A549 (cell line): ENCODE measurements at regions not wholly inside any gene's neighbourhood (a gene's known extent, or its start where the extent isn't known, plus 50 kb on each side); places are given as distances from the start of the nearest gene placed in this dataset.

Source experiments
- ATAC-seq, 2 experiments: fragments of 200-7000 bp in 1 of 2; fragments of >200 bp in 1 of 2; cut with Nextera tagmentation in 1 of 2; cut with Tn5 transposase in 1 of 2; 3 replicates each; pipeline versions ENCODE4 v1.8.0 to v1.9.1; 2018 to 2020; ENCODE audit warnings: mild to moderate bottlenecking in 1 of 2, moderate library complexity in 1 of 2
- CTCF ChIA-PET: fragments of 300-600 bp; sonication (Branson Sonifier 250); formaldehyde crosslinking; extraction: SDS; loops from one replicate; lab custom pipeline; 2021; ENCODE audit warnings: antibody characterized with exemption, inconsistent platforms; lab: Yijun Ruan, JAX
- POLR2A ChIA-PET: fragments of 350-600 bp; formaldehyde crosslinking; extraction: SDS; loops from one replicate; lab custom pipeline; 2021; ENCODE audit warnings: antibody characterized with exemption, inconsistent platforms; lab: Yijun Ruan, JAX
- DNase-seq, 2 experiments: peaks; one replicate each; pipeline versions ENCODE4 v3.0.0 to v3.0.0-alpha.2; 2011 to 2016; ENCODE audit warnings: low read depth in 1 of 2, low spot score in 1 of 2
- FAIRE-seq: peaks from 2 replicates; lab custom pipeline; 2011; peaks lifted over from hg19 to GRCh38; lab: Jason Lieb, UNC
- H3K27ac ChIP-seq, 2 experiments: fragments of >200 bp; sonication (Bioruptor Twin); formaldehyde crosslinking; 3 replicates each; pipeline ENCODE4 v1.5.1; 2016 to 2017
- H3K4me1 ChIP-seq: fragments of >200 bp; sonication (Bioruptor Twin); formaldehyde crosslinking; 3 replicates; pipeline ENCODE4 v1.6.1; 2016
- H3K4me2 ChIP-seq: fragments of >200 bp; sonication (Bioruptor Twin); formaldehyde crosslinking; 3 replicates; pipeline ENCODE4 v1.6.1; 2016
- H3K4me3 ChIP-seq: fragments of >200 bp; sonication (Bioruptor Twin); formaldehyde crosslinking; 3 replicates; pipeline ENCODE4 v1.5.1; 2016
- H3K9me3 ChIP-seq: fragments of >200 bp; sonication (Bioruptor Twin); formaldehyde crosslinking; 3 replicates; pipeline ENCODE4 v1.6.1; 2016
- BCL3 ChIP-seq: fragments of >200 bp; sonication (Bioruptor Twin); formaldehyde crosslinking; IDR thresholded peaks from 3 replicates; pipeline ENCODE4 v1.6.1; 2016
- BHLHE40 ChIP-seq: IDR thresholded peaks from 2 replicates; pipeline ENCODE4 v1.6.1; 2012; ENCODE audit warnings: low read depth, low read length, inconsistent platforms
- CEBPB ChIP-seq, 2 experiments: fragments of >200 bp in 1 of 2; sonication (Bioruptor Twin) in 1 of 2; formaldehyde crosslinking in 1 of 2; IDR thresholded peaks; 2 replicates each; pipeline ENCODE4 v1.6.1; 2012 to 2016
- CHD4 ChIP-seq: fragments of 200-600 bp; sonication (generic); IDR thresholded peaks from 2 replicates; pipeline ENCODE4 v1.6.1; 2016; ENCODE audit warnings: antibody characterized with exemption, mild to moderate bottlenecking, borderline replicate concordance
- CTCF ChIP-seq: fragments of >200 bp; sonication (Bioruptor Twin); formaldehyde crosslinking; IDR thresholded peaks from 3 replicates; pipeline ENCODE4 v1.5.1; 2016
- EHF ChIP-seq: fragments of 250-450 bp; sonication (Bioruptor Pico); IDR thresholded peaks from 2 replicates; pipeline ENCODE4 v1.5.0; 2020; ENCODE audit warnings: mild to moderate bottlenecking
- EP300 ChIP-seq, 2 experiments: fragments of >200 bp; sonication (Bioruptor Twin); formaldehyde crosslinking; IDR thresholded peaks; 2 replicates in 1 of 2; 3 replicates in 1 of 2; pipeline ENCODE4 v1.6.1; 2016 to 2017
- ESRRA ChIP-seq: fragments of 150-350 bp; IDR thresholded peaks from 2 replicates; pipeline ENCODE4 v1.6.1; 2014; ENCODE audit warnings: mild to moderate bottlenecking, low read length, borderline replicate concordance
- FOSB ChIP-seq: fragments of 250-450 bp; sonication (Bioruptor Pico); IDR thresholded peaks from 2 replicates; pipeline ENCODE4 v1.5.0; 2020; ENCODE audit warnings: mild to moderate bottlenecking, moderate library complexity
- FOSL2 ChIP-seq, 2 experiments: fragments of 450-650 bp in 1 of 2; fragments of >200 bp in 1 of 2; sonication (Bioruptor Twin) in 1 of 2; formaldehyde crosslinking; IDR thresholded peaks; 2 replicates each; pipeline versions ENCODE4 v1.5.0 to v1.6.1; 2016 to 2020; ENCODE audit warnings: mild to moderate bottlenecking in 1 of 2, moderate library complexity in 1 of 2
- GATA3 ChIP-seq: IDR thresholded peaks from 2 replicates; pipeline ENCODE4 v1.6.1; 2012; ENCODE audit warnings: borderline replicate concordance
- HEYL ChIP-seq: fragments of 250-450 bp; sonication (Bioruptor Pico); IDR thresholded peaks from 2 replicates; pipeline ENCODE4 v1.8.0; 2021; ENCODE audit warnings: mild to moderate bottlenecking, moderate library complexity
- HOXB13 ChIP-seq: fragments of 250-450 bp; sonication (Bioruptor Pico); IDR thresholded peaks from 2 replicates; pipeline ENCODE4 v1.5.0; 2020; ENCODE audit warnings: low read depth, mild to moderate bottlenecking, moderate library complexity
- JUN ChIP-seq, 2 experiments: fragments of >200 bp; sonication (Bioruptor Twin); formaldehyde crosslinking; IDR thresholded peaks; 2 replicates in 1 of 2; 3 replicates in 1 of 2; pipeline ENCODE4 v1.6.1; 2016 to 2017
- KDM1A ChIP-seq: fragments of 200-600 bp; sonication (generic); IDR thresholded peaks from 2 replicates; pipeline ENCODE4 v1.6.1; 2016; ENCODE audit warnings: low read depth, mild to moderate bottlenecking
- PHF8 ChIP-seq: fragments of 200-600 bp; sonication (generic); IDR thresholded peaks from 2 replicates; pipeline ENCODE4 v1.6.1; 2016; ENCODE audit warnings: low read depth, mild to moderate bottlenecking, antibody characterized with exemption, moderate library complexity, borderline replicate concordance
- RARB ChIP-seq: fragments of 250-450 bp; sonication (Bioruptor Pico); IDR thresholded peaks from 2 replicates; pipeline ENCODE4 v1.8.0; 2021; ENCODE audit warnings: mild to moderate bottlenecking, moderate library complexity
- RCOR1 ChIP-seq: fragments of 150-350 bp; IDR thresholded peaks from 2 replicates; pipeline ENCODE4 v1.6.1; 2014; ENCODE audit warnings: antibody characterized with exemption, low read length, low read depth
- RNF2 ChIP-seq: fragments of 200-600 bp; sonication (generic); IDR thresholded peaks from 2 replicates; pipeline ENCODE4 v1.6.1; 2016; ENCODE audit warnings: low read depth, mild to moderate bottlenecking, antibody characterized with exemption, moderate library complexity, borderline replicate concordance
- SMC3 ChIP-seq: fragments of >200 bp; sonication (Bioruptor Twin); formaldehyde crosslinking; IDR thresholded peaks from 3 replicates; pipeline ENCODE4 v1.6.1; 2018; ENCODE audit warnings: inconsistent platforms
- TFCP2L1 ChIP-seq: fragments of 250-450 bp; sonication (Bioruptor Pico); IDR thresholded peaks from 2 replicates; pipeline ENCODE4 v1.5.0; 2021; ENCODE audit warnings: mild to moderate bottlenecking
- USF2 ChIP-seq: fragments of 450-650 bp; IDR thresholded peaks from 2 replicates; pipeline ENCODE4 v1.6.1; 2014; ENCODE audit warnings: antibody characterized with exemption
- ZC3H11A ChIP-seq: fragments of 450-650 bp; IDR thresholded peaks from 2 replicates; pipeline ENCODE4 v1.6.1; 2014; ENCODE audit warnings: antibody characterized with exemption, mild to moderate bottlenecking
- ZNF302 ChIP-seq: fragments of 250-450 bp; sonication (Bioruptor Pico); IDR thresholded peaks from 2 replicates; pipeline ENCODE4 v1.9.0; 2021; ENCODE audit warnings: inconsistent platforms, mild to moderate bottlenecking, moderate library complexity
- WGBS: methylation state at CpG from one replicate; pipeline ENCODE4 v1.1.6; 2017; ENCODE audit errors: missing lambda C conversion rate; 5-methylcytosine and 5-hydroxymethylcytosine counted together

GRCh38 chr20:51941503-51941902, 139.2 kb upstream of the SALL4 start:
- Histone ChIP-seq H3K27ac (no peak overlapping the region), H3K9me3 (no peaks in the 10 kb centered on the region), H3K4me3 (no peak overlapping the region), H3K4me1 (peaks cover 7% of the 10 kb centered on the region; the same call in 2 of the 3 replicates), H3K4me2 (no peak overlapping the region)
- 83% methylated on average over 6 of the region's 6 CpGs for WGBS
- FAIRE-seq, result no peak
- TF ChIP-seq JUN (IDR thresholded peaks at IDR 0.05) (no peak), ZNF302 (CRISPR knock-in tag) (no peak), EHF (no peak)
- ChIA-PET POLR2A (no interaction called here), CTCF (no interaction called here)
- ATAC-seq, result no peak
- DNase-seq, result no peak

- ATAC-seq (no peak), FAIRE-seq (no peak), DNase-seq (no peak)
- WGBS, result 77% methylated on average over 6 of the region's 6 CpGs
- H3K4me2 ChIP-seq, result no peak overlapping the region
- peaks cover 7% of the 10 kb centered on the region; the same call in 2 of the 3 replicates for H3K4me1 ChIP-seq
- H3K9me3 ChIP-seq, result no peaks in the 10 kb centered on the region
- no peak for TF ChIP-seq BCL3
- TF ChIP-seq PHF8, result no peak
- no peak for TF ChIP-seq EP300 (IDR thresholded peaks at IDR 0.05)
- TF ChIP-seq SMC3, result no peak
- TF ChIP-seq TFCP2L1 (CRISPR knock-in tag), result no peak
- no peak for TF ChIP-seq ZC3H11A
- TF ChIP-seq FOSL2 (IDR thresholded peaks at IDR 0.05), result no peak
- TF ChIP-seq FOSL2 (CRISPR knock-in tag; IDR thresholded peaks at IDR 0.05), result no peak
- no peak for TF ChIP-seq HOXB13 (CRISPR knock-in tag)
- TF ChIP-seq FOSB (CRISPR knock-in tag), result no peak
- TF ChIP-seq JUN (IDR thresholded peaks at IDR 0.05), result no peak
- no peak for TF ChIP-seq KDM1A
- no peak for TF ChIP-seq USF2
- no peak for TF ChIP-seq HEYL (CRISPR knock-in tag)
- TF ChIP-seq RARB (CRISPR knock-in tag), result no peak
- TF ChIP-seq GATA3, result no peak
- TF ChIP-seq BHLHE40, result no peak
- no peak for TF ChIP-seq RCOR1
- TF ChIP-seq RNF2, result no peak
- ChIA-PET POLR2A (no interaction called here), CTCF (no interaction called here)
- no peak overlapping the region for H3K4me3 ChIP-seq
- no peak overlapping the region for H3K27ac ChIP-seq
Observed at GRCh38 chr20:51939259-51939585, 136.9 kb upstream of the SALL4 start.

GRCh38 chr20:51938559-51939258, 136.4 kb upstream of the SALL4 start:
- TF ChIP-seq ZNF302 (CRISPR knock-in tag) (no peak), ESRRA (no peak), CEBPB (IDR thresholded peaks at IDR 0.05) (peak; percentile 35 to 64; a peak in 2 of 4 replicates), CTCF (no peak), GATA3 (no peak), CHD4 (no peak)
- ChIA-PET POLR2A (no interaction called here), CTCF (interaction anchor here (0.7 to 1.5 kb wide), 3 partner anchors 18 to 139 kb away, joined by 3 to 6 read pairs (median 3); no protein-coding TSS in a partner anchor)
- no peak for FAIRE-seq
- Histone ChIP-seq H3K27ac (no peak overlapping the region), H3K9me3 (no peaks in the 10 kb centered on the region), H3K4me1 (peaks cover 7% of the 10 kb centered on the region; the same call in 2 of the 3 replicates), H3K4me2 (no peak overlapping the region), H3K4me3 (no peak overlapping the region)
- ATAC-seq, result no peak
- DNase-seq, result no peak
- WGBS, result 70% methylated on average over 5 of the region's 5 CpGs
